ENCODE measurements at regions not wholly inside any gene's neighbourhood (a gene's known extent, or its start where the extent isn't known, plus 50 kb on each side); places are given as distances from the start of the nearest gene placed in this dataset.

DNA sequence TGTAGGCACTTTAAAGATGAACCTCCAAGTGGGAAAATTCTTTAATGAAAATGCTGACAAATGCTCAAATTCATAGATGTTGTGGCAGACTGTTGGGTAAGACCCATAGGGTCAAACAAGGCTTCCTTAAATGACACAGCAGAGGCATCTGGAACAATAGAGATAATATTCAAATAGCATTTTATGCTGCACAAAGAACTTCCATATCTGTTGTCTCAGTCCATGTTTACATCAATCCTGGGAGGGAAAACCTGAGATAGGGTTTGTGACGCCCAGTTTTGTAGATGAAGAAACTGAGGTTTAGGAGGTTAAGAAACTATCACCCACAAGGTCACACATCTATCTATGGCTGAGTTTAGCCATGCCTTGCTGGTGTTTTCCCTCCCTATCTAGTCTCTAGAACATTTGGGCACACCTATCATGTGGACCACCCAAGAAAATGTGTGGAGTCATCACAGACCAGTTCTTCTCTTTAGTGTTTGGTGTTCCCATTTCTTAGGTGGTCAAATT is 106.4 kb downstream of the EHF start:
- Histone ChIP-seq H3K4me1 (ENCODE audit: control insufficient read depth in 1 of 2, insufficient read depth in 2 of 2, low read depth in 1 of 2, low read length in 1 of 2) (no peaks in the 10 kb centered on the region), H3K27ac (ENCODE audit: low read depth in 2 of 2, low read length in 1 of 2) (no peak overlapping the region), H3K9me2 (no peaks in the 10 kb centered on the region), H3K79me2 (ENCODE audit: insufficient read depth) (no peaks in the 10 kb centered on the region), H3F3A (replicated peaks; ENCODE audit: insufficient read depth) (no peaks in the 10 kb centered on the region), H2AFZ (ENCODE audit: low read depth) (no peak overlapping the region), H3K9me3 (no peaks in the 10 kb centered on the region), H4K20me1 (ENCODE audit: insufficient read depth) (no peaks in the 10 kb centered on the region), H3K4me3 (ENCODE audit: low read depth in 2 of 2, low read length in 1 of 2) (no peak overlapping the region), H3K36me3 (replicated peaks in 1 of 2; ENCODE audit: control insufficient read depth in 1 of 2, insufficient read depth in 2 of 2, low read length in 1 of 2) (no peaks in the 10 kb centered on the region), H3K4me2 (no peak overlapping the region), H3K27me3 (ENCODE audit: insufficient read depth) (no peaks in the 10 kb centered on the region; the same call in 1 of the 2 replicates), H3K9ac (no peak overlapping the region)
- TF ChIP-seq MXI1 (IDR thresholded peaks at IDR 0.05; ENCODE audit: low read depth, low read length) (no peak), FOXM1 (IDR thresholded peaks at IDR 0.05; ENCODE audit: low read depth) (no peak), GATA2 (CRISPR knock-in tag; IDR thresholded peaks at IDR 0.05) (no peak), RFX5 (IDR thresholded peaks at IDR 0.05; ENCODE audit: low read length) (no peak), FOSL2 (IDR thresholded peaks at IDR 0.05; ENCODE audit: borderline replicate concordance, low read depth) (no peak), EP300 (IDR thresholded peaks at IDR 0.05; ENCODE audit: borderline replicate concordance in 1 of 2, low read depth in 1 of 2, low read length in 1 of 2) (no peak), REST (IDR thresholded peaks at IDR 0.05; ENCODE audit: low read depth, low read length) (no peak)
- TF ChIP-seq, protein P1, sequence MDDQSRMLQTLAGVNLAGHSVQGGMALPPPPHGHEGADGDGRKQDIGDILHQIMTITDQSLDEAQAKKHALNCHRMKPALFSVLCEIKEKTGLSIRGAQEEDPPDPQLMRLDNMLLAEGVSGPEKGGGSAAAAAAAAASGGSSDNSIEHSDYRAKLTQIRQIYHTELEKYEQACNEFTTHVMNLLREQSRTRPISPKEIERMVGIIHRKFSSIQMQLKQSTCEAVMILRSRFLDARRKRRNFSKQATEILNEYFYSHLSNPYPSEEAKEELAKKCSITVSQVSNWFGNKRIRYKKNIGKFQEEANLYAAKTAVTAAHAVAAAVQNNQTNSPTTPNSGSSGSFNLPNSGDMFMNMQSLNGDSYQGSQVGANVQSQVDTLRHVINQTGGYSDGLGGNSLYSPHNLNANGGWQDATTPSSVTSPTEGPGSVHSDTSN (IDR thresholded peaks at IDR 0.05) = no peak
- TF ChIP-seq, protein P2, sequence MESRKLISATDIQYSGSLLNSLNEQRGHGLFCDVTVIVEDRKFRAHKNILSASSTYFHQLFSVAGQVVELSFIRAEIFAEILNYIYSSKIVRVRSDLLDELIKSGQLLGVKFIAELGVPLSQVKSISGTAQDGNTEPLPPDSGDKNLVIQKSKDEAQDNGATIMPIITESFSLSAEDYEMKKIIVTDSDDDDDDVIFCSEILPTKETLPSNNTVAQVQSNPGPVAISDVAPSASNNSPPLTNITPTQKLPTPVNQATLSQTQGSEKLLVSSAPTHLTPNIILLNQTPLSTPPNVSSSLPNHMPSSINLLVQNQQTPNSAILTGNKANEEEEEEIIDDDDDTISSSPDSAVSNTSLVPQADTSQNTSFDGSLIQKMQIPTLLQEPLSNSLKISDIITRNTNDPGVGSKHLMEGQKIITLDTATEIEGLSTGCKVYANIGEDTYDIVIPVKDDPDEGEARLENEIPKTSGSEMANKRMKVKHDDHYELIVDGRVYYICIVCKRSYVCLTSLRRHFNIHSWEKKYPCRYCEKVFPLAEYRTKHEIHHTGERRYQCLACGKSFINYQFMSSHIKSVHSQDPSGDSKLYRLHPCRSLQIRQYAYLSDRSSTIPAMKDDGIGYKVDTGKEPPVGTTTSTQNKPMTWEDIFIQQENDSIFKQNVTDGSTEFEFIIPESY (IDR thresholded peaks at IDR 0.05; ENCODE audit: borderline replicate concordance, low read depth) = no peak
- 18% methylated on average over 1 of the region's 1 CpG for WGBS (ENCODE audit: low lambda C conversion rate)
- DNase-seq = no peak
- POLR2A ChIA-PET = no interaction called here
- CTCF ChIA-PET = no interaction called here

DNA sequence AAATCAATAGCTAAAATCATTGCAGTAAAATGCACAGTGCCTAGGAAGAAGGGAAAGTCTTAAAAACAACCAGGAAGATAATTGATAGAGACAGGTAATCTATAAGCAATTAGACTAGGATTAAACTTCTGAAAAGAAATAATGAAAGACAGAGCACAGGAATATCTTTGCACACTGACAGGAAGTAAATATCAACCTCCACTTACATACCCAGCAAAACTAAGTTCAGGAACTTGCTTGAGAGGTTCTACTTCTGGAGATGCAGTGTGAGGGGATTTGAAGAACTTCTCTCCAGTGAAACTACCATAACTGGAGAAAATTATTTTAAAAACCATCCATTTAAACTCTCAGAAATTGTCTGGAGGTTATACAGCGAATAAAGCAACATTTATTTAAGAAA is 104.1 kb downstream of the EHF start:
- no peak overlapping the region for H3K27ac ChIP-seq (ENCODE audit: low read depth in 2 of 2, low read length in 1 of 2)
- H3K79me2 ChIP-seq (ENCODE audit: insufficient read depth) = no peaks in the 10 kb centered on the region
- no peaks in the 10 kb centered on the region for H3K9me2 ChIP-seq
- H2AFZ ChIP-seq (ENCODE audit: low read depth) = no peak overlapping the region
- H3F3A ChIP-seq (replicated peaks; ENCODE audit: insufficient read depth) = no peaks in the 10 kb centered on the region
- H3K4me2 ChIP-seq = no peak overlapping the region
- no peak overlapping the region for H3K4me3 ChIP-seq (ENCODE audit: low read depth in 2 of 2, low read length in 1 of 2)
- H3K4me1 ChIP-seq (ENCODE audit: control insufficient read depth in 1 of 2, insufficient read depth in 2 of 2, low read depth in 1 of 2, low read length in 1 of 2) = no peaks in the 10 kb centered on the region
- TF ChIP-seq RCOR1 (IDR thresholded peaks at IDR 0.05; ENCODE audit: low read length) = no peak
- TF ChIP-seq, protein P3, sequence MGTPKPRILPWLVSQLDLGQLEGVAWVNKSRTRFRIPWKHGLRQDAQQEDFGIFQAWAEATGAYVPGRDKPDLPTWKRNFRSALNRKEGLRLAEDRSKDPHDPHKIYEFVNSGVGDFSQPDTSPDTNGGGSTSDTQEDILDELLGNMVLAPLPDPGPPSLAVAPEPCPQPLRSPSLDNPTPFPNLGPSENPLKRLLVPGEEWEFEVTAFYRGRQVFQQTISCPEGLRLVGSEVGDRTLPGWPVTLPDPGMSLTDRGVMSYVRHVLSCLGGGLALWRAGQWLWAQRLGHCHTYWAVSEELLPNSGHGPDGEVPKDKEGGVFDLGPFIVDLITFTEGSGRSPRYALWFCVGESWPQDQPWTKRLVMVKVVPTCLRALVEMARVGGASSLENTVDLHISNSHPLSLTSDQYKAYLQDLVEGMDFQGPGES (IDR thresholded peaks at IDR 0.05; ENCODE audit: low read depth, low read length) = no peak
- TF ChIP-seq SMC3 (IDR thresholded peaks at IDR 0.05; ENCODE audit: low read depth, low read length) = no peak
- TF ChIP-seq JUND (IDR thresholded peaks at IDR 0.05) = no peak
- TF ChIP-seq TEAD4 (IDR thresholded peaks at IDR 0.05; ENCODE audit: borderline replicate concordance, insufficient read depth) = no peak
- no peak for TF ChIP-seq POLR2AphosphoS5 (IDR thresholded peaks at IDR 0.05; ENCODE audit: low read depth, low read length)
- no peak for TF ChIP-seq TCF12 (IDR thresholded peaks at IDR 0.05)
- no peak for TF ChIP-seq FOXM1 (IDR thresholded peaks at IDR 0.05; ENCODE audit: low read depth)
- TF ChIP-seq YY1 (IDR thresholded peaks at IDR 0.05; ENCODE audit: low read depth) = no peak
- H3K27me3 ChIP-seq (ENCODE audit: insufficient read depth) = no peaks in the 10 kb centered on the region; the same call in 1 of the 2 replicates
- no peaks in the 10 kb centered on the region for H4K20me1 ChIP-seq (ENCODE audit: insufficient read depth)
- no peak overlapping the region for H3K9ac ChIP-seq
- H3K9me3 ChIP-seq = no peaks in the 10 kb centered on the region
- no peaks in the 10 kb centered on the region for H3K36me3 ChIP-seq (replicated peaks in 1 of 2; ENCODE audit: control insufficient read depth in 1 of 2, insufficient read depth in 2 of 2, low read length in 1 of 2)
- 14% methylated on average over 1 of the region's 1 CpG for WGBS (ENCODE audit: low lambda C conversion rate)
- DNase-seq = no peak
- ChIA-PET POLR2A (no interaction called here), CTCF (no interaction called here)
